ENCODE measurements at regions not wholly inside any gene's neighbourhood (a gene's known extent, or its start where the extent isn't known, plus 50 kb on each side); places are given as distances from the start of the nearest gene placed in this dataset.

- Histone ChIP-seq H3K4me3 (ENCODE audit: low read length in 2 of 2) (no peak overlapping the region), H3K27ac (ENCODE audit: low read depth in 1 of 2, low read length in 2 of 2) (no peak overlapping the region), H3K4me1 (ENCODE audit: control insufficient read depth in 1 of 2, insufficient read depth in 2 of 2, low read length in 2 of 2) (no peaks in the 10 kb centered on the region), H3K36me3 (ENCODE audit: control insufficient read depth in 1 of 2, insufficient read depth in 2 of 2, low read length in 1 of 2) (no peaks in the 10 kb centered on the region), H3K27me3 (ENCODE audit: control insufficient read depth in 1 of 2, insufficient read depth in 2 of 2, low read length in 1 of 2) (no peaks in the 10 kb centered on the region), H3K9me3 (ENCODE audit: control insufficient read depth, low read length) (no peaks in the 10 kb centered on the region)
- intact Hi-C loops (cut with DNase I) = loop anchor here in 1 of 2 donors (5.0 kb wide), 1 partner anchor 327 kb away; the partner anchor contains the start of gene LHFPL6
- DNase-seq (no peak), ATAC-seq (ENCODE audit: low FRiP score) (no peak)
- WGBS, 2 donors = 91 to 97% methylated on average over 3 of the region's 3 CpGs
Measured at GRCh38 chr13:39274739-39275325, 236.6 kb downstream of the NHLRC3 start.

- WGBS, 2 donors = 89 to 92% methylated on average over 2 of the region's 2 CpGs
- Histone ChIP-seq H3K36me3 (ENCODE audit: control insufficient read depth in 1 of 2, insufficient read depth in 2 of 2, low read length in 1 of 2) (no peaks in the 10 kb centered on the region), H3K27me3 (ENCODE audit: control insufficient read depth in 1 of 2, insufficient read depth in 2 of 2, low read length in 1 of 2) (no peaks in the 10 kb centered on the region), H3K27ac (ENCODE audit: low read depth in 1 of 2, low read length in 2 of 2) (no peak overlapping the region), H3K4me3 (ENCODE audit: low read length in 2 of 2) (no peak overlapping the region), H3K9me3 (ENCODE audit: control insufficient read depth, low read length) (no peaks in the 10 kb centered on the region), H3K4me1 (ENCODE audit: control insufficient read depth in 1 of 2, insufficient read depth in 2 of 2, low read length in 2 of 2) (no peaks in the 10 kb centered on the region)
- no peak for DNase-seq
- intact Hi-C loops (cut with DNase I) = no loop called here
- no peak for ATAC-seq (ENCODE audit: low FRiP score)
Measured at GRCh38 chr13:39279077-39279476, 240.8 kb downstream of the NHLRC3 start.

- Histone ChIP-seq H3K27ac (ENCODE audit: low read depth in 1 of 2, low read length in 2 of 2) (no peak overlapping the region), H3K4me3 (ENCODE audit: low read length in 2 of 2) (no peak overlapping the region), H3K9me3 (ENCODE audit: control insufficient read depth, low read length) (no peaks in the 10 kb centered on the region), H3K4me1 (ENCODE audit: control insufficient read depth in 1 of 2, insufficient read depth in 2 of 2, low read length in 2 of 2) (no peaks in the 10 kb centered on the region), H3K36me3 (ENCODE audit: control insufficient read depth in 1 of 2, insufficient read depth in 2 of 2, low read length in 1 of 2) (no peaks in the 10 kb centered on the region), H3K27me3 (ENCODE audit: control insufficient read depth in 1 of 2, insufficient read depth in 2 of 2, low read length in 1 of 2) (no peaks in the 10 kb centered on the region)
- DNase-seq (no peak), ATAC-seq (ENCODE audit: low FRiP score) (no peak)
- intact Hi-C loops (cut with DNase I) = no loop called here
- 78 to 79% methylated on average over 1 of the region's 1 CpG for WGBS, 2 donors
Measured at GRCh38 chr13:39281539-39282150, 243.4 kb downstream of the NHLRC3 start.

- no peak for DNase-seq
- H3K9me3 ChIP-seq (ENCODE audit: control insufficient read depth, low read length) = no peaks in the 10 kb centered on the region
- H3K4me1 ChIP-seq (ENCODE audit: control insufficient read depth in 1 of 2, insufficient read depth in 2 of 2, low read length in 2 of 2) = no peaks in the 10 kb centered on the region
- no peaks in the 10 kb centered on the region for H3K36me3 ChIP-seq (ENCODE audit: control insufficient read depth in 1 of 2, insufficient read depth in 2 of 2, low read length in 1 of 2)
- H3K27me3 ChIP-seq (ENCODE audit: control insufficient read depth in 1 of 2, insufficient read depth in 2 of 2, low read length in 1 of 2) = no peaks in the 10 kb centered on the region
- WGBS, 2 donors = 87 to 94% methylated on average over 4 of the region's 4 CpGs
- intact Hi-C loops (cut with DNase I) = no loop called here
- no peak overlapping the region for H3K27ac ChIP-seq (ENCODE audit: low read depth in 1 of 2, low read length in 2 of 2)
- ATAC-seq (ENCODE audit: low FRiP score) = no peak
- H3K4me3 ChIP-seq (ENCODE audit: low read length in 2 of 2) = no peak overlapping the region
Measured at GRCh38 chr13:39282400-39282972, 244.2 kb downstream of the NHLRC3 start.

GRCh38 chr13:39283072-39283471 lies 244.8 kb downstream of the NHLRC3 start:
- 78 to 91% methylated on average over 1 of the region's 1 CpG for WGBS, 2 donors

GRCh38 chr13:39284801-39285388 lies 246.6 kb downstream of the NHLRC3 start:
- ATAC-seq (ENCODE audit: low FRiP score) (no peak), DNase-seq (no peak)
- 84 to 85% methylated on average over 8 of the region's 8 CpGs for WGBS, 2 donors
- Histone ChIP-seq H3K4me1 (ENCODE audit: control insufficient read depth in 1 of 2, insufficient read depth in 2 of 2, low read length in 2 of 2) (no peaks in the 10 kb centered on the region), H3K4me3 (ENCODE audit: low read length in 2 of 2) (no peak overlapping the region), H3K27ac (ENCODE audit: low read depth in 1 of 2, low read length in 2 of 2) (no peak overlapping the region), H3K9me3 (ENCODE audit: control insufficient read depth, low read length) (no peaks in the 10 kb centered on the region), H3K36me3 (ENCODE audit: control insufficient read depth in 1 of 2, insufficient read depth in 2 of 2, low read length in 1 of 2) (no peaks in the 10 kb centered on the region), H3K27me3 (ENCODE audit: control insufficient read depth in 1 of 2, insufficient read depth in 2 of 2, low read length in 1 of 2) (no peaks in the 10 kb centered on the region)
- intact Hi-C loops (cut with DNase I) = no loop called here

More at GRCh38 chr13:39283072-39283471, 244.8 kb downstream of the NHLRC3 start:
- Histone ChIP-seq H3K27me3 (ENCODE audit: control insufficient read depth in 1 of 2, insufficient read depth in 2 of 2, low read length in 1 of 2) (no peaks in the 10 kb centered on the region), H3K4me1 (ENCODE audit: control insufficient read depth in 1 of 2, insufficient read depth in 2 of 2, low read length in 2 of 2) (no peaks in the 10 kb centered on the region), H3K4me3 (ENCODE audit: low read length in 2 of 2) (no peak overlapping the region), H3K9me3 (ENCODE audit: control insufficient read depth, low read length) (no peaks in the 10 kb centered on the region), H3K36me3 (ENCODE audit: control insufficient read depth in 1 of 2, insufficient read depth in 2 of 2, low read length in 1 of 2) (no peaks in the 10 kb centered on the region), H3K27ac (ENCODE audit: low read depth in 1 of 2, low read length in 2 of 2) (no peak overlapping the region)
- intact Hi-C loops (cut with DNase I) = no loop called here
- ATAC-seq (ENCODE audit: low FRiP score) (no peak), DNase-seq (no peak)
